Right atrium auricular region (tissue), 2 donors: ENCODE measurements at regions not wholly inside any gene's neighbourhood (a gene's known extent, or its start where the extent isn't known, plus 50 kb on each side); places are given as distances from the start of the nearest gene placed in this dataset.

Source experiments
- DNase-seq: peaks from one replicate; pipeline ENCODE4 v3.0.0-alpha.2; 2019; ENCODE audit warnings: low spot score
- H3K27ac ChIP-seq, 2 donors: fragments of 200-600 bp; sonication (generic); 1 replicate in 1 of 2; 2 replicates in 1 of 2; pipeline ENCODE4 v1.5.1; 2016 to 2019
- H3K27me3 ChIP-seq, 2 donors: fragments of 200-600 bp; sonication (generic); one replicate each; pipeline versions ENCODE4 v1.5.1 to v1.6.0; 2017 to 2019
- H3K36me3 ChIP-seq: fragments of 200-600 bp; sonication (generic); one replicate; pipeline ENCODE4 v1.5.1; 2016
- H3K4me1 ChIP-seq, 2 donors: fragments of 200-600 bp; sonication (generic); one replicate each; pipeline versions ENCODE4 v1.5.1 to v1.6.0; 2017 to 2019
- H3K4me3 ChIP-seq, 2 donors: fragments of 200-600 bp; sonication (generic); 1 replicate in 1 of 2; 2 replicates in 1 of 2; pipeline ENCODE4 v1.5.1; 2017 to 2019; ENCODE audit warnings: mild to moderate bottlenecking in 1 of 2, moderate library complexity in 1 of 2
- H3K9me3 ChIP-seq, 2 donors: fragments of 200-600 bp; sonication (generic); one replicate each; pipeline ENCODE4 v1.5.1; 2019
- TF ChIP-seq, protein P1 (sequence below), 2 donors: fragments of 200-600 bp; sonication (generic); IDR thresholded peaks; one replicate each; pipeline ENCODE4 v1.5.1; 2019; ENCODE audit warnings: antibody characterized with exemption in 2 of 2

DNA sequence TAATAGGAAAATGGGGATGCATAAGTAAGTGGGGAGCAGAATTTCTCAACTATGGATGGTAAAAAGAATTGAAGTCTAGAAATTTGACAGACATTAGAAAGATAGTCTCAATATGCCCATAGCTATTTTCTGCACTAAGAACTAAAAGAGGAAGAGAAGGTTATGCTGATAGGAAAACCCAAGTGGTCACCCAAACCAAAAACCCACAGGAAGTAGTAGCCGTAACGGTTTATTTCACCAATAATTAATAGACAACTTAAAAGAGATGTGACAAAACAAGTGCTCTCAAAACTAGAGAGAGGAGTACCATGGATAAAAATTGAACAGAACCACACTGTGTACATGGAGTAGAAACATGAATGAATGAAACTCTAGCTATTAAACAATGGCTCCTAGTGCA lies 295.4 kb downstream of the FSCB start:
- Histone ChIP-seq H3K4me3 (no peak overlapping the region), H3K4me1 (no peaks in the 10 kb centered on the region), H3K27me3 (no peaks in the 10 kb centered on the region), H3K27ac (no peak overlapping the region), H3K9me3 (peaks cover 0 to 15% of the 10 kb centered on the region in 2 donors), H3K36me3 (no peaks in the 10 kb centered on the region)
- TF ChIP-seq, protein P1, sequence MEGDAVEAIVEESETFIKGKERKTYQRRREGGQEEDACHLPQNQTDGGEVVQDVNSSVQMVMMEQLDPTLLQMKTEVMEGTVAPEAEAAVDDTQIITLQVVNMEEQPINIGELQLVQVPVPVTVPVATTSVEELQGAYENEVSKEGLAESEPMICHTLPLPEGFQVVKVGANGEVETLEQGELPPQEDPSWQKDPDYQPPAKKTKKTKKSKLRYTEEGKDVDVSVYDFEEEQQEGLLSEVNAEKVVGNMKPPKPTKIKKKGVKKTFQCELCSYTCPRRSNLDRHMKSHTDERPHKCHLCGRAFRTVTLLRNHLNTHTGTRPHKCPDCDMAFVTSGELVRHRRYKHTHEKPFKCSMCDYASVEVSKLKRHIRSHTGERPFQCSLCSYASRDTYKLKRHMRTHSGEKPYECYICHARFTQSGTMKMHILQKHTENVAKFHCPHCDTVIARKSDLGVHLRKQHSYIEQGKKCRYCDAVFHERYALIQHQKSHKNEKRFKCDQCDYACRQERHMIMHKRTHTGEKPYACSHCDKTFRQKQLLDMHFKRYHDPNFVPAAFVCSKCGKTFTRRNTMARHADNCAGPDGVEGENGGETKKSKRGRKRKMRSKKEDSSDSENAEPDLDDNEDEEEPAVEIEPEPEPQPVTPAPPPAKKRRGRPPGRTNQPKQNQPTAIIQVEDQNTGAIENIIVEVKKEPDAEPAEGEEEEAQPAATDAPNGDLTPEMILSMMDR (IDR thresholded peaks at IDR 0.05), result no peak
- no peak for DNase-seq

DNA sequence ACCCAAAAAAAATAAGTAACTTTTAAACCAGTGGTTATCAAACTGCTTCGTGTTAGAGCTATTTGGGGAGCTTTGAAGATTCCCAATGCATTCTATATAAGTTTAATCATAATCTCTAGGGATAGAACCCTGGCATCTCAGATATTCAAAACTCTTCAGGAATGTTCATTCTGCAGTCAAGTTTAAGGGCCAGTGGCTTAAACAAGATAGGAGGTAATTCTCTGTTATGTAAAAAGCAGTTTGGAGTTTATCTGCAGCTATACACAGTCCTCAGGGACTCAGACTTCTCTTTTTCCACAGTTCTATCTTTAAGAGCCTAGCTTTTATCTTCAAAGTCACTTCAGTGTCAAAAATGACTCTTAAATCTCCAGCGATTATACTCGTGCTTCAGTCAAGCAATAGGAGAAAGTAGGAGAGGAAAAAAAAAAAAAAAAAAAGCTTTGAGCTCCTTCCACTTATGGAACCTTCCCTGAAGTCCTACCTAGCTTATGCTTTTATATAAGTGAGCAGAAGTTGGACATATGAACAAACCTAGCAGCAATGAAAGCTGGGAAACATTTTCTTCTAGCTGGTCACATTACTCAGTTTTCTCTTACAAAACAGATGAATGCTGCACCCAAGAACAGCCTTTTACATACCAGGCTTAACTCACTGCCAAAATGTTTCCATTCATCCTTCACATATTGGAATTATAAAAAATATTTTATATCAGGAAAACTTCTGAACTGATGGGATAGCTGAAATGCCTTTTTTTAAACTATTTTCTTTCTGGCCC lies 302.8 kb downstream of the FSCB start:
- no peak overlapping the region for H3K27ac ChIP-seq
- no peaks in the 10 kb centered on the region for H3K9me3 ChIP-seq
- no peak for DNase-seq

DNA sequence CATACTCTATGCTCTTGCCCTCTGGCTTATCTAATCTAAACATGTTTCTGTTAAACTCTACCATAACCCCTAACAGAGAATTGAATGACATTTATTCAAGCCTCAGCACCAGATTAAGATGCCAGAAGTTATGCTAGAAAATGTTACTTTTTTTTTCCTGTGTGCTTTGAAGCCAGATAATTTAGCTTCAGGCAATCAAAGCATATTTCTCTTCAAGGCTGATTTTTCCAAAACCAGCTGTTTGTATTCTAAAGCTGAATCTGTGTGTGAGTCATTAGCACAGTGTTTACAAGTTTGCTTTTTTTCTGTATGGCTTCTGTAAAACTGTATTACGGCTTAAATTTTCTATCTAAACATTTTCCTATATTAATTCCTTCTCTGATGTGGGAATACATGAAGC lies 326.1 kb downstream of the FSCB start:
- Histone ChIP-seq H3K27me3 (no peaks in the 10 kb centered on the region), H3K4me1 (no peaks in the 10 kb centered on the region), H3K36me3 (no peaks in the 10 kb centered on the region), H3K4me3 (no peak overlapping the region), H3K27ac (no peak overlapping the region), H3K9me3 (no peaks in the 10 kb centered on the region)
- no peak for DNase-seq
- TF ChIP-seq, protein P1 (IDR thresholded peaks at IDR 0.05), result no peak

More for the DNA sequence above, 302.8 kb downstream of the FSCB start:
- no peaks in the 10 kb centered on the region for H3K4me1 ChIP-seq
- no peak overlapping the region for H3K4me3 ChIP-seq
- no peaks in the 10 kb centered on the region for H3K27me3 ChIP-seq
- no peaks in the 10 kb centered on the region for H3K36me3 ChIP-seq
- TF ChIP-seq, protein P1 (IDR thresholded peaks at IDR 0.05), result no peak

DNA sequence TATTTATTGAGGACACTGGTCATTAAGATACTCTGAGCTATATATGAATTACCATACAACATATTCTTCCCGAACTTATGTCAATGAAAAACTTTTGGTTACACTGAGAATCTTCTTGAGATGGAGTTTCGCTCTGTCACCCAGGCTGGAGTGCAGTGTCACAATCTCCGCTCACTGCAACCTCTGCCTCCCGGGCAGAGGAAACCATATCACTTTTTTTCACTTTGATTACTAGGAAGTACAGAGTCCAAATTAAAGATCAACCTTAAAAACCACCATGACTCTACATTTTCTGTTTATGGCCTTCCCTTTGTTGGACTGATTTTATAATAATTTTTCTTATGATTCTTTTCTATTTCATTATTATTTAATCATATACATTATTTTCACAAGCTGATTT lies 336.5 kb downstream of the FSCB start:
- no peak overlapping the region for H3K27ac ChIP-seq
- H3K9me3 ChIP-seq, result peaks cover 0 to 6% of the 10 kb centered on the region in 2 donors
- H3K4me3 ChIP-seq, result no peak overlapping the region
- no peaks in the 10 kb centered on the region for H3K4me1 ChIP-seq
- DNase-seq, result no peak
- H3K27me3 ChIP-seq, result no peaks in the 10 kb centered on the region
- no peaks in the 10 kb centered on the region for H3K36me3 ChIP-seq
- TF ChIP-seq, protein P1 (IDR thresholded peaks at IDR 0.05), result no peak

DNA sequence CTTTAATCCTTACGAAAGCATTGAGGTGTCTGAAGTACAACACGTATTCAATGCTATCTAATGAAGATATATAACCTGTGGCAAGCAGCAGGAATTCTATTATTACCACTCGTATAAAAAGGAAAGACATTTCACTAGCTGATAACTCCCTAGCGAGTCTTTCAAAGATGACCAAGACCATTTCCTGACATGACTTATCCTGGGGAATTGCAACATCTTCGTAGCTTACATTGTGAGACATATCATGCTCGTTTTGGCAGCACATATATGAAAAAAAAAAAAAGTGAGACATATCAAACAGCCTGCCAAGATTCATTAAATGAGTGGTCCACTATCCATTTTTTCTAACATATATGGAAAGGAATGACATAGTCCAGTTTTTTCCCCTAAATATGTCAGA lies 337.0 kb downstream of the FSCB start:
- TF ChIP-seq, protein P1 (IDR thresholded peaks at IDR 0.05), result no peak
- no peaks in the 10 kb centered on the region for H3K27me3 ChIP-seq
- H3K9me3 ChIP-seq, result peaks cover 0 to 6% of the 10 kb centered on the region in 2 donors

DNA sequence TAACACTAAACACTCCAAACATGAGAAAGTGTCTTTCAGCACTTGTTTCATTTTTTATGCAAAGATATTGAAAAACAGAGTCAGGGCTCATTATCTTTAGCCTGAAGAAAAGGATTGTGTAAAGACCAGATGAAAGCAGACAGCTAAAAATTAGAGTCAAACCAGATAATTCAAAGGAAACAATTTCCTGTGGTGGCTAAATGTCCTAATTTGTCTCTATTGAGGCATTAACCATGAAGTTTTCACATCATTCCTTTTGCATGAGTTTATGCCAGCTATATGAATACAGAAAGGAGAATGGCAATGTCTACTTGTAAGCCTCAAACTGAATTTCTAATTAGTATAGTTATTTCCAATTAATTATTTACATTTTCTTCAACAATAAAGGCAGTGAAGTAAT lies 338.5 kb downstream of the FSCB start:
- Histone ChIP-seq H3K4me1 (no peaks in the 10 kb centered on the region), H3K4me3 (no peak overlapping the region), H3K27me3 (no peaks in the 10 kb centered on the region), H3K36me3 (no peaks in the 10 kb centered on the region), H3K9me3 (no peaks in the 10 kb centered on the region), H3K27ac (no peak overlapping the region)
- TF ChIP-seq, protein P1 (IDR thresholded peaks at IDR 0.05), result no peak
- DNase-seq, result no peak

More for the DNA sequence above, 337.0 kb downstream of the FSCB start:
- Histone ChIP-seq H3K27ac (no peak overlapping the region), H3K36me3 (no peaks in the 10 kb centered on the region), H3K4me3 (no peak overlapping the region), H3K4me1 (no peaks in the 10 kb centered on the region)
- no peak for DNase-seq
